ENCODE measurements at regions not wholly inside any gene's neighbourhood (a gene's known extent, or its start where the extent isn't known, plus 50 kb on each side); places are given as distances from the start of the nearest gene placed in this dataset.

GRCh38 chr16:77662246-77662645, 60.1 kb upstream of the NUDT7 start:
- no peak overlapping the region for H3K9ac ChIP-seq (ENCODE audit: low read length)
- H3K4me3 ChIP-seq (ENCODE audit: low read depth, low read length) = no peak overlapping the region
- no peaks in the 10 kb centered on the region for H3K36me3 ChIP-seq (ENCODE audit: control insufficient read depth, insufficient read depth, low read length)
- H3K27me3 ChIP-seq (ENCODE audit: control insufficient read depth, insufficient read depth, low read length) = no peaks in the 10 kb centered on the region
- H3K4me1 ChIP-seq (ENCODE audit: control insufficient read depth, insufficient read depth, low read length) = no peaks in the 10 kb centered on the region
- H3K9me3 ChIP-seq (ENCODE audit: control insufficient read depth, insufficient read depth, low read depth, low read length) = peaks cover 8% of the 10 kb centered on the region
- H3K27ac ChIP-seq (ENCODE audit: low read depth, low read length) = no peak overlapping the region

DNA sequence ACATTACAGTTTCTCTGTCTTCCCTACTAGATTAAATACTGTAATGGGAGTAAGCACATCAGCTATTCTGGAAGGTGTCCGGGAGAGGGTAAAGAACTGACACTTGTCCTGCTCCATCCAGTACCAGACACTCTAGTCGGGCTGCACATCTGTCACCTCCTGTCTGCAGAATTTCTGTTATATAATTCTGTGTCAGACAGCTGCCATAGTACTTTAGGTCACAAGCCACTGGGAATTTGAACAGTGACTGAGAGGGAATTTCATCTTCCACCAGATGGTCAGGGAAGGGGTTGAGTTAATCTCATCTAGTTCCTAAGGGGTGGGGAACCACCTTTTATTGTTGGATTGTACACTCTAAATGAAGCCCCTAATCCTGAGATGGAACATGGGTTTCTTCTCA, 58.6 kb upstream of the NUDT7 start:
- H3K4me3 ChIP-seq (ENCODE audit: low read depth, low read length) = no peak overlapping the region
- no peaks in the 10 kb centered on the region for H3K4me1 ChIP-seq (ENCODE audit: control insufficient read depth, insufficient read depth, low read length)
- no peaks in the 10 kb centered on the region for H3K36me3 ChIP-seq (ENCODE audit: control insufficient read depth, insufficient read depth, low read length)
- H3K27ac ChIP-seq (ENCODE audit: low read depth, low read length) = no peak overlapping the region
- no peaks in the 10 kb centered on the region for H3K27me3 ChIP-seq (ENCODE audit: control insufficient read depth, insufficient read depth, low read length)
- no peak overlapping the region for H3K9ac ChIP-seq (ENCODE audit: low read length)
- peaks cover 8% of the 10 kb centered on the region for H3K9me3 ChIP-seq (ENCODE audit: control insufficient read depth, insufficient read depth, low read depth, low read length)

DNA sequence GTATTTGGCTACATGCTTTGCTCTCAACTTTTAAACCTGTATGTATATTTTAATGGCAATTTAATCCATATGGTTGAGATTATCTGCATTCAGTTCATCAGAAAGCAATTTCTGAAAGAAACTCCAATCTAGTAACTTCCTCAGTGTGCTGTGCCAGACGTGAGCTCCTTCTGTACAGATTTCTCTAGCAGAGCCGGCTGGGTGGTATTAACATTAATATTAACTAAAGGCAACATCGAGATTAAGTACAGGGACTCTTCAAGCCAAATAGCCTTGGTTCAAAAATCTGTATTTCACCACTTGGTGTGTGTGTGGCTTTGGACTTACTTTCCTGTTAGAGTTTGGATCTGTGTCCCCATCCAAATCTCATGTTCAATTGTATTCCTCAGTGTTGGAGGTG, 55.5 kb upstream of the NUDT7 start:
- Histone ChIP-seq H3K4me1 (ENCODE audit: control insufficient read depth, insufficient read depth, low read length) (no peaks in the 10 kb centered on the region), H3K9ac (ENCODE audit: low read length) (no peak overlapping the region), H3K36me3 (ENCODE audit: control insufficient read depth, insufficient read depth, low read length) (no peaks in the 10 kb centered on the region), H3K27ac (ENCODE audit: low read depth, low read length) (no peak overlapping the region), H3K9me3 (ENCODE audit: control insufficient read depth, insufficient read depth, low read depth, low read length) (peaks cover 8% of the 10 kb centered on the region), H3K4me3 (ENCODE audit: low read depth, low read length) (no peak overlapping the region), H3K27me3 (ENCODE audit: control insufficient read depth, insufficient read depth, low read length) (no peaks in the 10 kb centered on the region)

DNA sequence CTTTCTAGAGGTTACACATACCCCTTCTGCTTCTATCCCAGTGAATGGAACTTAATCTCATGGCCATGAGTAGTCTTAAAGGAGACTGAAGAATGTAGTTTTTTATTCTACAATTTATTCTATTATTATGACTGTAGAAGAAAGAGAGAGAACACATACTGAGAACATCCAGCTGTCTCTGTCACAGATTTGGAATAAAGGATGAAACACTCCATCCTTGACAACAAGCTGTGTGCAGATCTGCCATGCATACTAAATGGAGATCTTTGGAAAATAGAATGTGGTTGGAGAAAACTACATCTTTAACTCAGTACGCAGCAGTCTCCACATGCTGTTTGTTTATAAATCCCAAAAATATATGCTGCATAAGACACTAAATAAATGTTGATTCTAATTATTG, 54.1 kb upstream of the NUDT7 start:
- H3K4me3 ChIP-seq (ENCODE audit: low read depth, low read length) = no peak overlapping the region
- no peaks in the 10 kb centered on the region for H3K36me3 ChIP-seq (ENCODE audit: control insufficient read depth, insufficient read depth, low read length)
- H3K27me3 ChIP-seq (ENCODE audit: control insufficient read depth, insufficient read depth, low read length) = no peaks in the 10 kb centered on the region
- no peaks in the 10 kb centered on the region for H3K4me1 ChIP-seq (ENCODE audit: control insufficient read depth, insufficient read depth, low read length)
- H3K9ac ChIP-seq (ENCODE audit: low read length) = no peak overlapping the region
- peaks cover 3% of the 10 kb centered on the region; the same call in 1 of the 2 replicates for H3K9me3 ChIP-seq (ENCODE audit: control insufficient read depth, insufficient read depth, low read depth, low read length)
- no peak overlapping the region for H3K27ac ChIP-seq (ENCODE audit: low read depth, low read length)

DNA sequence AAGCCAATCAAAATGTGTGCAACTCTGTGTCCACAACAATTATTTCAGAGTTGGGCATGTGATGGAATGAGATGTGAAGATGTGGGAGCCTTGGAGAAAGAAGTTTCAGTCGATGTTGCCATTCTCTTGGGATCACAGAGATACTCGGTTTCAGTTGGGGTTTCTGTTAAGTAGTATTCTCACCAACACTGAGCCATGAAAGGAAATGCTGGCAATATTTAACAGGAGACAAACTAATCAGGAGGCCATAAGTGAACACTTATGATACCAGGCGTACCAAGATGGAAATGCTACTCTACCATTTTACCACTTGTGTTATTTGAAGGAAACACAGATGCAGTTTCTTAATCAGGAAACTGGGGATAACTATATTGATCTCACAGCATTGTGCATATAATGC, 53.3 kb upstream of the NUDT7 start:
- no peak overlapping the region for H3K9ac ChIP-seq (ENCODE audit: low read length)
- no peaks in the 10 kb centered on the region; the same call in 1 of the 2 replicates for H3K9me3 ChIP-seq (ENCODE audit: control insufficient read depth, insufficient read depth, low read depth, low read length)
- H3K36me3 ChIP-seq (ENCODE audit: control insufficient read depth, insufficient read depth, low read length) = no peaks in the 10 kb centered on the region
- no peaks in the 10 kb centered on the region for H3K4me1 ChIP-seq (ENCODE audit: control insufficient read depth, insufficient read depth, low read length)
- H3K27me3 ChIP-seq (ENCODE audit: control insufficient read depth, insufficient read depth, low read length) = no peaks in the 10 kb centered on the region
- H3K4me3 ChIP-seq (ENCODE audit: low read depth, low read length) = no peak overlapping the region
- H3K27ac ChIP-seq (ENCODE audit: low read depth, low read length) = no peak overlapping the region

All from HUES6 (cell line).